ENCODE measurements at regions not wholly inside any gene's neighbourhood (a gene's known extent, or its start where the extent isn't known, plus 50 kb on each side); places are given as distances from the start of the nearest gene placed in this dataset.

DNA sequence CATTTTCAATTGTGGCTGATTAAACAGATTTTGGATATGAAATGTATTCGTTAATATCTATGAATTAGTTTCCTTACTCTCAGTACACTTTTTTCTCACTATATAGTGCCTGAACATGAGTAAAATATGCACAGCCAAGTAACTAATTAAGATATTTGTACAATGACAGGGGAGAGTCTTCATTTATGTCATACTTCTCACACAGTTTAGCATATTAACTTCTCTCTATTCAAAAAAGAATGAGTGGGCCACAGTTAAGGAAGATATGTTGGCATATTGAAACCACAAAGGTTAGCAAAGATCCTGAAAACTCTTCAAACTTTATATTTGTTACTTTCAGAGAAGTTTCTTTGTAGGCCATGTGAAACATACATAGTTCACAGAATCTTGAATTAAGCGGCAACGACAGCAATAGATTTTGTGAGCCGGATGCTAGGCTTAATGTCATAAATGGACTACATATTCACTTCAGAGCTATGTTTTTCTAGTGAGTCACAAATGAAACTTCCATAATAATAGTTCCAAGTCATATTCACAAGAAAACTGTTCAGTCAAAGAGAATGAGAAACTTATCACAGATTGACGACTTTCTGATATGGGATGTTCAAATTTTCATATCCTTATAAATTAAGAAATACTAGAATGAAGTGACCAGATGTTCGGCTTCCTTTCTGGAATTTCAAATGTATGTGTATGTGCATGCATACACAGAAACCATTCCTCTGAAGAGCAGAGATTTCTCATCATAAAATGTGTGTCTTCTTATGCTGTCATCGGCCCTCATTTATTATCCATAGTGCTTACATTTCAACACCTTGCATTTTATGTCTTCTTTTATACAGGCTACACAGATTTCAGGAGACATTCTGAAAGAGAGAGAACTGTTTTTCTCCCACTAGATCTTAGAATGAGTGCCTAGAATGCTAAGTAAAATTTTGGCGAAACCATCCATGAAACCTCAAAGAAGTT lies 584.0 kb downstream of the SATB2 start:
- Histone ChIP-seq H3K4me2 (ENCODE audit: insufficient read depth, low read length) (no peak overlapping the region), H3K36me3 (ENCODE audit: control insufficient read depth in 2 of 2, extremely low read depth in 1 of 2, insufficient read depth in 2 of 2, low read length in 2 of 2) (no peaks in the 10 kb centered on the region), H4K20me1 (replicated peaks; ENCODE audit: control insufficient read depth, extremely low read depth, insufficient read depth, low read length) (no peaks in the 10 kb centered on the region), H2AFZ (ENCODE audit: low read depth, low read length) (no peak overlapping the region), H3K4me1 (ENCODE audit: control insufficient read depth, extremely low read depth, insufficient read depth, low read length) (no peaks in the 10 kb centered on the region), H3K79me2 (ENCODE audit: control insufficient read depth, insufficient read depth, low read length) (no peaks in the 10 kb centered on the region), H3K9me1 (replicated peaks; ENCODE audit: control insufficient read depth, extremely low read depth, insufficient read depth, low read length) (no peaks in the 10 kb centered on the region), H3K9me3 (replicated peaks; ENCODE audit: control insufficient read depth, insufficient read depth, low read length) (peaks cover 4% of the 10 kb centered on the region), H3K4me3 (replicated peaks in 1 of 3; ENCODE audit: insufficient read depth in 1 of 3, low read depth in 1 of 3, low read length in 3 of 3) (no peak overlapping the region), H3K27ac (ENCODE audit: insufficient read depth, low read depth, low read length) (no peak overlapping the region), H3K9ac (replicated peaks; ENCODE audit: extremely low read depth, insufficient read depth, low read length) (no peak overlapping the region), H3K27me3 (ENCODE audit: control insufficient read depth in 2 of 2, insufficient read depth in 2 of 2, low read length in 2 of 2) (no peaks in the 10 kb centered on the region)
- intact Hi-C loops (cut with micrococcal nuclease) (no loop called here), dilution Hi-C loops (cut with MboI; ENCODE audit: extremely low pct_ligation_motif_present, low sequenced_read_pairs) (no loop called here)
- TF ChIP-seq FOS (IDR thresholded peaks at IDR 0.05; ENCODE audit: borderline replicate concordance, insufficient read depth, low read length) (no peak), MYC (IDR thresholded peaks at IDR 0.05; ENCODE audit: low read depth, low read length) (no peak), POLR2A (IDR thresholded peaks at IDR 0.05; ENCODE audit: low read depth, low read length) (no peak), GATA2 (IDR thresholded peaks at IDR 0.05; ENCODE audit: insufficient read depth, insufficient read length, low read depth, low read length) (no peak), CTCF (IDR thresholded peaks at IDR 0.05; ENCODE audit: extremely low read depth in 1 of 2, insufficient read depth in 1 of 2, low read depth in 1 of 2, low read length in 2 of 2) (no peak), POLR2AphosphoS5 (IDR thresholded peaks at IDR 0.05; ENCODE audit: insufficient read depth, low read depth, low read length) (no peak), JUN (IDR thresholded peaks at IDR 0.05; ENCODE audit: borderline replicate concordance, insufficient read depth, insufficient read length, low read depth) (no peak)
- FAIRE-seq = no peak
- POLR2A ChIA-PET = no interaction called here
- CTCF ChIA-PET = no interaction called here
- no TSS peak for BruUV-seq (replicated peaks)
- DNase-seq (ENCODE audit: low read depth, low spot score) = no peak
